GM21619 (cell line): ENCODE measurements at regions not wholly inside any gene's neighbourhood (a gene's known extent, or its start where the extent isn't known, plus 50 kb on each side); places are given as distances from the start of the nearest gene placed in this dataset.

Experiments used
- ATAC-seq: cut with Tn5 transposase; IDR thresholded peaks from one replicate; pipeline ENCODE4 v1.9.1; 2021; ENCODE audit not compliant: unreplicated experiment

- no peak for ATAC-seq
Observed at GRCh38 chr1:175865041-175865766, 121.8 kb upstream of the TNR start.

GRCh38 chr1:175864625-175865024, 121.2 kb upstream of the TNR start:
- no peak for ATAC-seq

- no peak for ATAC-seq
Observed at GRCh38 chr1:175864183-175864582, 120.8 kb upstream of the TNR start.

- no peak for ATAC-seq
Observed at GRCh38 chr1:175863299-175864050, 120.1 kb upstream of the TNR start.

GRCh38 chr1:175862408-175862807, 119.0 kb upstream of the TNR start:
- no peak for ATAC-seq

- no peak for ATAC-seq
Observed at GRCh38 chr1:175861626-175862367, 118.4 kb upstream of the TNR start.

GRCh38 chr1:175857756-175858155, 114.4 kb upstream of the TNR start:
- no peak for ATAC-seq

GRCh38 chr1:175853681-175854080, 110.3 kb upstream of the TNR start:
- no peak for ATAC-seq

- no peak for ATAC-seq
Observed at GRCh38 chr1:175851749-175852148, 108.4 kb upstream of the TNR start.

- no peak for ATAC-seq
Observed at GRCh38 chr1:175848329-175848728, 104.9 kb upstream of the TNR start.

- ATAC-seq: no peak
Observed at GRCh38 chr1:175845985-175846384, 102.6 kb upstream of the TNR start.

GRCh38 chr1:175845338-175845737, 101.9 kb upstream of the TNR start:
- no peak for ATAC-seq

GRCh38 chr1:175844877-175845276, 101.5 kb upstream of the TNR start:
- no peak for ATAC-seq

- no peak for ATAC-seq
Observed at GRCh38 chr1:175842550-175842949, 99.2 kb upstream of the TNR start.

GRCh38 chr1:175841738-175842187, 98.4 kb upstream of the TNR start:
- ATAC-seq: no peak

GRCh38 chr1:175840787-175841186, 97.4 kb upstream of the TNR start:
- ATAC-seq: no peak

GRCh38 chr1:175839779-175840669, 96.6 kb upstream of the TNR start:
- ATAC-seq: no peak

GRCh38 chr1:175834597-175834996, 91.2 kb upstream of the TNR start:
- no peak for ATAC-seq

- ATAC-seq: no peak
Observed at GRCh38 chr1:175833951-175834350, 90.6 kb upstream of the TNR start.

GRCh38 chr1:175833502-175833901, 90.1 kb upstream of the TNR start:
- ATAC-seq: no peak

- ATAC-seq: no peak
Observed at GRCh38 chr1:175830500-175830899, 87.1 kb upstream of the TNR start.
